ENCODE measurements at regions not wholly inside any gene's neighbourhood (a gene's known extent, or its start where the extent isn't known, plus 50 kb on each side); places are given as distances from the start of the nearest gene placed in this dataset.
A peak's percentile ranks its signal among the peaks of the same experiment; 100 is the strongest.
"Not testable (repeated sequence)": the region's sequence is repeated elsewhere in the genome, so short reads cannot be mapped to it uniquely, and the experiment has no call there.

GRCh38 chr9:136604823-136605525, 57.7 kb upstream of the EGFL7 start:
- H3K27ac ChIP-seq (ENCODE audit: low read depth, low read length), result no peak overlapping the region
- no peaks in the 10 kb centered on the region for H3K36me3 ChIP-seq (ENCODE audit: control insufficient read depth in 1 of 2, insufficient read depth in 2 of 2, low read length in 2 of 2)
- no peak overlapping the region for H3K4me3 ChIP-seq (ENCODE audit: low read depth in 1 of 2, low read length in 2 of 2)
- H3K27me3 ChIP-seq (ENCODE audit: control insufficient read depth in 1 of 2, insufficient read depth in 2 of 2, low read length in 2 of 2), result no peaks in the 10 kb centered on the region
- H3K4me1 ChIP-seq (ENCODE audit: control insufficient read depth in 1 of 2, insufficient read depth in 2 of 2, low read length in 2 of 2), result peaks cover 37 to 42% of the 10 kb centered on the region in 2 donors
- no peaks in the 10 kb centered on the region for H3K9me3 ChIP-seq (ENCODE audit: control insufficient read depth in 1 of 2, low read length in 2 of 2)
- no peak overlapping the region for H3K9ac ChIP-seq (ENCODE audit: low read depth in 1 of 2, low read length in 2 of 2)

- H3K27me3 ChIP-seq (ENCODE audit: control insufficient read depth in 1 of 2, insufficient read depth in 2 of 2, low read length in 2 of 2), result no peaks in the 10 kb centered on the region
- H3K9ac ChIP-seq (ENCODE audit: low read depth in 1 of 2, low read length in 2 of 2), result no peak overlapping the region
- no peaks in the 10 kb centered on the region for H3K9me3 ChIP-seq (ENCODE audit: control insufficient read depth in 1 of 2, low read length in 2 of 2)
- peaks cover 37 to 40% of the 10 kb centered on the region in 2 donors for H3K4me1 ChIP-seq (ENCODE audit: control insufficient read depth in 1 of 2, insufficient read depth in 2 of 2, low read length in 2 of 2)
- H3K4me3 ChIP-seq (ENCODE audit: low read depth in 1 of 2, low read length in 2 of 2), result peak overlapping the region in 1 of 2 donors; percentile 7
- H3K27ac ChIP-seq (ENCODE audit: low read depth, low read length), result no peak overlapping the region
- no peaks in the 10 kb centered on the region for H3K36me3 ChIP-seq (ENCODE audit: control insufficient read depth in 1 of 2, insufficient read depth in 2 of 2, low read length in 2 of 2)
Measured at GRCh38 chr9:136603901-136604814, 58.3 kb upstream of the NOTCH1 start.

- Histone ChIP-seq H3K9ac (ENCODE audit: low read depth in 1 of 2, low read length in 2 of 2) (peak overlapping the region; percentile 39 to 45), H3K4me1 (ENCODE audit: control insufficient read depth in 1 of 2, insufficient read depth in 2 of 2, low read length in 2 of 2) (peaks cover 32 to 40% of the 10 kb centered on the region in 2 donors), H3K4me3 (ENCODE audit: low read depth in 1 of 2, low read length in 2 of 2) (no peak overlapping the region), H3K27me3 (ENCODE audit: control insufficient read depth in 1 of 2, insufficient read depth in 2 of 2, low read length in 2 of 2) (no peaks in the 10 kb centered on the region), H3K27ac (ENCODE audit: low read depth, low read length) (peak overlapping the region; percentile 44), H3K36me3 (ENCODE audit: control insufficient read depth in 1 of 2, insufficient read depth in 2 of 2, low read length in 2 of 2) (no peaks in the 10 kb centered on the region), H3K9me3 (ENCODE audit: control insufficient read depth in 1 of 2, low read length in 2 of 2) (no peaks in the 10 kb centered on the region)
Measured at GRCh38 chr9:136603216-136603615, 57.4 kb upstream of the NOTCH1 start.

- Histone ChIP-seq H3K9me3 (ENCODE audit: control insufficient read depth in 1 of 2, low read length in 2 of 2) (no peaks in the 10 kb centered on the region), H3K4me1 (ENCODE audit: control insufficient read depth in 1 of 2, insufficient read depth in 2 of 2, low read length in 2 of 2) (peaks cover 35% of the 10 kb centered on the region in 2 donors), H3K4me3 (ENCODE audit: low read depth in 1 of 2, low read length in 2 of 2) (no peak overlapping the region), H3K36me3 (ENCODE audit: control insufficient read depth in 1 of 2, insufficient read depth in 2 of 2, low read length in 2 of 2) (no peaks in the 10 kb centered on the region), H3K27ac (ENCODE audit: low read depth, low read length) (no peak overlapping the region), H3K27me3 (ENCODE audit: control insufficient read depth in 1 of 2, insufficient read depth in 2 of 2, low read length in 2 of 2) (no peaks in the 10 kb centered on the region), H3K9ac (ENCODE audit: low read depth in 1 of 2, low read length in 2 of 2) (peak overlapping the region in 1 of 2 donors; percentile 45)
Measured at GRCh38 chr9:136602193-136602885, 56.5 kb upstream of the NOTCH1 start.

- H3K36me3 ChIP-seq (ENCODE audit: control insufficient read depth in 1 of 2, insufficient read depth in 2 of 2, low read length in 2 of 2); H3K27ac ChIP-seq (ENCODE audit: low read depth, low read length); H3K4me3 ChIP-seq (ENCODE audit: low read depth in 1 of 2, low read length in 2 of 2); H3K9me3 ChIP-seq (ENCODE audit: control insufficient read depth in 1 of 2, low read length in 2 of 2); H3K9ac ChIP-seq (ENCODE audit: low read depth in 1 of 2, low read length in 2 of 2); H3K27me3 ChIP-seq (ENCODE audit: control insufficient read depth in 1 of 2, insufficient read depth in 2 of 2, low read length in 2 of 2): not testable (repeated sequence)
- H3K4me1 ChIP-seq (ENCODE audit: control insufficient read depth in 1 of 2, insufficient read depth in 2 of 2, low read length in 2 of 2), result peaks cover 29 to 38% of the 10 kb centered on the region in 2 donors
Measured at GRCh38 chr9:136601250-136601973, 55.6 kb upstream of the NOTCH1 start.

GRCh38 chr9:136599811-136600660, 54.2 kb upstream of the NOTCH1 start:
- Histone ChIP-seq H3K27ac (ENCODE audit: low read depth, low read length) (no peak overlapping the region), H3K9ac (ENCODE audit: low read depth in 1 of 2, low read length in 2 of 2) (no peak overlapping the region), H3K4me1 (ENCODE audit: control insufficient read depth in 1 of 2, insufficient read depth in 2 of 2, low read length in 2 of 2) (peaks cover 28 to 40% of the 10 kb centered on the region in 2 donors)

GRCh38 chr9:136599074-136599531, 53.3 kb upstream of the NOTCH1 start:
- Histone ChIP-seq H3K27me3 (ENCODE audit: control insufficient read depth in 1 of 2, insufficient read depth in 2 of 2, low read length in 2 of 2) (no peaks in the 10 kb centered on the region), H3K9ac (ENCODE audit: low read depth in 1 of 2, low read length in 2 of 2) (no peak overlapping the region), H3K9me3 (ENCODE audit: control insufficient read depth in 1 of 2, low read length in 2 of 2) (no peaks in the 10 kb centered on the region), H3K4me3 (ENCODE audit: low read depth in 1 of 2, low read length in 2 of 2) (no peak overlapping the region), H3K36me3 (ENCODE audit: control insufficient read depth in 1 of 2, insufficient read depth in 2 of 2, low read length in 2 of 2) (no peaks in the 10 kb centered on the region), H3K4me1 (ENCODE audit: control insufficient read depth in 1 of 2, insufficient read depth in 2 of 2, low read length in 2 of 2) (peaks cover 23 to 32% of the 10 kb centered on the region in 2 donors), H3K27ac (ENCODE audit: low read depth, low read length) (no peak overlapping the region)

More at GRCh38 chr9:136599811-136600660, 54.2 kb upstream of the NOTCH1 start:
- H3K9me3 ChIP-seq (ENCODE audit: control insufficient read depth in 1 of 2, low read length in 2 of 2), result no peaks in the 10 kb centered on the region
- H3K4me3 ChIP-seq (ENCODE audit: low read depth in 1 of 2, low read length in 2 of 2), result no peak overlapping the region
- no peaks in the 10 kb centered on the region for H3K36me3 ChIP-seq (ENCODE audit: control insufficient read depth in 1 of 2, insufficient read depth in 2 of 2, low read length in 2 of 2)
- no peaks in the 10 kb centered on the region for H3K27me3 ChIP-seq (ENCODE audit: control insufficient read depth in 1 of 2, insufficient read depth in 2 of 2, low read length in 2 of 2)

- not testable (repeated sequence) for H3K36me3 ChIP-seq (ENCODE audit: control insufficient read depth in 1 of 2, insufficient read depth in 2 of 2, low read length in 2 of 2); H3K9me3 ChIP-seq (ENCODE audit: control insufficient read depth in 1 of 2, low read length in 2 of 2); H3K4me3 ChIP-seq (ENCODE audit: low read depth in 1 of 2, low read length in 2 of 2); H3K27ac ChIP-seq (ENCODE audit: low read depth, low read length); H3K9ac ChIP-seq (ENCODE audit: low read depth in 1 of 2, low read length in 2 of 2); H3K27me3 ChIP-seq (ENCODE audit: control insufficient read depth in 1 of 2, insufficient read depth in 2 of 2, low read length in 2 of 2)
- peaks cover 17 to 27% of the 10 kb centered on the region in 2 donors for H3K4me1 ChIP-seq (ENCODE audit: control insufficient read depth in 1 of 2, insufficient read depth in 2 of 2, low read length in 2 of 2)
Measured at GRCh38 chr9:136598390-136599073, 52.7 kb upstream of the NOTCH1 start.

All from duodenal mucosa (tissue), 2 donors.